ENCODE measurements at regions not wholly inside any gene's neighbourhood (a gene's known extent, or its start where the extent isn't known, plus 50 kb on each side); places are given as distances from the start of the nearest gene placed in this dataset.

DNA sequence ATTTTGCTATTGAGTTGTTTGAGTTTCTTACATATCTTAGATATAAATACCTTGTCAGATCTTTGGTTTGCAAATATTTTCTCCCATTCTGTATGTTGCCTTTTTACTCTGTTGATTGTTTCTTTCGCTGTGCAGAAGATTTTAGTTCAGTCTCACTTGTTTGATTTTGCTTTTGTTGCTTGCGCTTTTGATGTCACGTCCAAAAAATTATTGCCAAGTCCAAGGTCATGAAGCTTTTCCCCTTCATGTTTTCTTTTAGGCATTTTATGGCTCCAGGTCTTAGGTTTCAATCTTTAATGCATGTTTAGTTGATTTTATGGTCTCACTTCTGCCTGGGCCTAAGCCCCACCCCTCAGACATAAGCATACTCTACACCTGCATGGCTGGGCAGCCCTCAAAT, 131.5 kb upstream of the TNC start:
- WGBS, 2 donors = 73 to 79% methylated on average over 3 of the region's 3 CpGs

DNA sequence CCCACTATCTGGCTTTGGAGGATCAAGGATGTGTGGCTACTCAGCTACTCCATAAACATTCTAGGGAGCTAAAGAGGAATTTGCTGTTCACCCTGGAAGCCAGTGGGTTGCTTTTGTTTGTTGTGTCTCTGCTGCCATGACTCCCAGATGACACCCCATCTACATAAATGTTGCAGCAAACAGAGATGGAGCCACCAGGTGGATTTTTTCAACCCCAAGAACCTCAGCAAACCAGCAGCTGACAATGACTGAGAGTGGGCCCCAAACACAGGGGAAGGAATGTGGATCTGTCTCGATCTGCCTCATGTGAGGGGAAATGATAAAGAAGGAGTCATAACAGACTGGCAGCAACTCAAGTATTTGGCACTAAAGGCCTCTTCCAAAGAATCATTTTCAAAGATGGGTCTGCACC, 132.7 kb upstream of the TNC start:
- FAIRE-seq (no peak), DNase-seq (no peak), ATAC-seq (no peak)
- no peak for TF ChIP-seq CTCF (IDR thresholded peaks at IDR 0.05)
- Histone ChIP-seq H3K27ac (no peak overlapping the region), H3K9me3 (no peaks in the 10 kb centered on the region), H3K36me3 (no peaks in the 10 kb centered on the region), H3K4me1 (no peaks in the 10 kb centered on the region), H3K27me3 (no peaks in the 10 kb centered on the region), H3K4me3 (no peak overlapping the region)
- 17 to 31% methylated on average over 1 of the region's 1 CpG for WGBS, 2 donors
- intact Hi-C loops (cut with DNase I) = no loop called here

More for the DNA sequence above, 131.5 kb upstream of the TNC start:
- no peak for ATAC-seq
- H3K27me3 ChIP-seq = no peaks in the 10 kb centered on the region
- no peak for FAIRE-seq
- no peak overlapping the region for H3K4me3 ChIP-seq
- H3K4me1 ChIP-seq = no peaks in the 10 kb centered on the region
- H3K27ac ChIP-seq = no peak overlapping the region
- intact Hi-C loops (cut with DNase I) = no loop called here
- no peak for TF ChIP-seq CTCF (IDR thresholded peaks at IDR 0.05)
- H3K36me3 ChIP-seq = no peaks in the 10 kb centered on the region
- no peaks in the 10 kb centered on the region for H3K9me3 ChIP-seq
- DNase-seq = no peak

GRCh38 chr9:115254287-115255180, 136.6 kb upstream of the TNC start:
- intact Hi-C loops (cut with DNase I) = no loop called here
- ATAC-seq (no peak), FAIRE-seq (no peak), DNase-seq (no peak)
- H3K9me3 ChIP-seq = no peaks in the 10 kb centered on the region
- H3K4me1 ChIP-seq = no peaks in the 10 kb centered on the region
- no peak for TF ChIP-seq CTCF (IDR thresholded peaks at IDR 0.05)
- no peak overlapping the region for H3K4me3 ChIP-seq
- H3K27me3 ChIP-seq = no peaks in the 10 kb centered on the region
- H3K27ac ChIP-seq = no peak overlapping the region
- H3K36me3 ChIP-seq = no peaks in the 10 kb centered on the region
- 41 to 47% methylated on average over 5 of the region's 5 CpGs for WGBS, 2 donors

GRCh38 chr9:115261656-115262081, 143.7 kb upstream of the TNC start:
- Histone ChIP-seq H3K27ac (no peak overlapping the region), H3K9me3 (no peaks in the 10 kb centered on the region), H3K27me3 (no peaks in the 10 kb centered on the region), H3K36me3 (no peaks in the 10 kb centered on the region), H3K4me3 (no peak overlapping the region), H3K4me1 (no peaks in the 10 kb centered on the region)
- intact Hi-C loops (cut with DNase I) = loop anchor here in 1 of 3 donors (10.0 kb wide), 1 partner anchor 63 kb away; no protein-coding TSS in a partner anchor
- DNase-seq (no peak), ATAC-seq (no peak), FAIRE-seq (no peak)
- TF ChIP-seq CTCF (IDR thresholded peaks at IDR 0.05) = no peak

DNA sequence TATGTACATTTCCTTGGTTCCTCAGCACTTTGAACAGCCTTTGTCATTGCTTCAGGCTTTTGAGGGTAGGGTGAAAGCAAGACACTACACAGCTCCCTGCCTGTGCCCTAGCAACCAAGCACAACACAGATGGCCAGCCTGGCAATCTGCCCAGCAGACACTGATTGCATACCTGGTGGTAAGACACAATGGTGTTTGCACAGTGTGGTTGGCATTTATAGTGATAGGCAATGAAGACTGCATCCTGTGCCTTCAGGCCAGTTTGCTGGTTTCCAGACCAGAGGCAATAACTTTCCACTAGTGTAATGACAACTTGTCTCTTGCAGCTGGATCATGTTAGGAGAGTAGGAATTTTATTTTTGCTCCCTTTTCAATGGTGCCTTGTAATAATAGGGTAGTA, 144.5 kb upstream of the TNC start:
- intact Hi-C loops (cut with DNase I) = loop anchor here in 1 of 3 donors (10.0 kb wide), 1 partner anchor 62 kb away; no protein-coding TSS in a partner anchor
- no peak for FAIRE-seq
- Histone ChIP-seq H3K4me1 (no peaks in the 10 kb centered on the region), H3K27me3 (no peaks in the 10 kb centered on the region), H3K4me3 (no peak overlapping the region), H3K9me3 (no peaks in the 10 kb centered on the region), H3K27ac (no peak overlapping the region), H3K36me3 (no peaks in the 10 kb centered on the region)
- peak; percentile 47 to 85 (median 70) for DNase-seq
- peak; percentile 48 to 96 (median 94) for ATAC-seq
- TF ChIP-seq CTCF (IDR thresholded peaks at IDR 0.05) = no peak
